Activated T-cell treated with anti-CD3 and anti-CD28 coated beads for 48 hours (primary cell): ENCODE measurements at regions not wholly inside any gene's neighbourhood (a gene's known extent, or its start where the extent isn't known, plus 50 kb on each side); places are given as distances from the start of the nearest gene placed in this dataset.
"Not testable (repeated sequence)": the region's sequence is repeated elsewhere in the genome, so short reads cannot be mapped to it uniquely, and the experiment has no call there.

Experiments used
- DNase-seq: peaks from one replicate; pipeline ENCODE4 v3.0.0-alpha.2; 2020; ENCODE audit warnings: low read depth

GRCh38 chr17:20903549-20903948 lies 139.3 kb downstream of the USP22 start:
- DNase-seq, result not testable (repeated sequence)

- DNase-seq, result peak; percentile 74
These were observed 134.2 kb downstream of the USP22 start for GRCh38 chr17:20908313-20909267.

GRCh38 chr17:20914658-20915057 lies 128.2 kb downstream of the USP22 start:
- no peak for DNase-seq

DNA sequence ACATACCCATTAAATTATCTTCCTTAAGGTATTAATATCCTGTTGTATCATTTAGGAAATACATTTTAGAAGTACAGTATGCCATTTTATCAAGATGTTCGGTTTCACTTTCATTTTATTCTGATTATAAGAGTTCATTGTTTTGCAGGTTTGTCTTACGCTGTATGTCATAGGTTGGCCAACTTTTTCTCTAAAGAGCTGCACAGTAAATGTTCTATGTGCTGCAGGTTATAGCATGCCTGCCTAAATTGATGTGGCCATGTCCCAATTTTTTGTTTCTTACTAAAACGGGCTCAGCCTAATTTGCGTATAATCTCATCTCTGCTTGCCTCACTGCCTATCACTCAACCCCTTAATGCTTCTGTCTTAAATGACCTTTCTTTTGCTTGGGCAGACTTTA lies 126.4 kb downstream of the USP22 start:
- no peak for DNase-seq

DNA sequence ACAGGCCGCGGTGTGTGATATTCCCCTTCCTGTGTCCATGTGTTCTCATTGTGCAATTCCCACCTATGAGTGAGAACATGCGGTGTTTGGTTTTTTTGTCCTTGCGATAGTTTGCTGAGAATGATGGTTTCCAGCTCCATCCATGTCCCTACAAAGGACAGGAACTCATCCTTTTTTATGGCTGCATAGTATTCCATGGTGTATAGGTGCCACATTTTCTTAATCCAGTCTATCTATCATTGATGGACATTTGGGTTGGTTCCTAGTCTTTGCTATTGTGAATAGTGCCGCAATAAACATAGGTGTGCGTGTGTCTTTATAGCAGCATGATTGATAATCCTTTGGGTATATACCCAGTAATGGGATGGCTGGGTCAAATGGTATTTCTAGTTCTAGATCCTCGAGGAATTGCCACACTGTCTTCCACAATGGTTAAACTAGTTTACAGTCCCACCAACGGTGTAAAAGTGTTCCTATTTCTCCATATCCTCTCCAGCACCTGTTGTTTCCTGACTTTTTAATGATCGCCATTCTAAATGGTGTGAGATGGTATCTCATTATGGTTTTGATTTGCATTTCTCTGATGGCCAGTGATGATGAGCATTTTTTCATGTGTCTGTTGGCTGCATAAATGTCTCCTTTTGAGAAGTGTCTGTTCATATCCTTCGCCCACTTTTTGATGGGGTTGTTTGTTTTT lies 125.1 kb downstream of the USP22 start:
- DNase-seq, result not testable (repeated sequence)

- no peak for DNase-seq
These were observed 122.6 kb downstream of the USP22 start for GRCh38 chr17:20920095-20920814.

GRCh38 chr17:20920815-20921199 lies 122.0 kb downstream of the USP22 start:
- DNase-seq, result no peak

GRCh38 chr17:20922128-20922670 lies 120.6 kb downstream of the USP22 start:
- no peak for DNase-seq

GRCh38 chr17:20924306-20924705 lies 118.5 kb downstream of the USP22 start:
- no peak for DNase-seq

DNA sequence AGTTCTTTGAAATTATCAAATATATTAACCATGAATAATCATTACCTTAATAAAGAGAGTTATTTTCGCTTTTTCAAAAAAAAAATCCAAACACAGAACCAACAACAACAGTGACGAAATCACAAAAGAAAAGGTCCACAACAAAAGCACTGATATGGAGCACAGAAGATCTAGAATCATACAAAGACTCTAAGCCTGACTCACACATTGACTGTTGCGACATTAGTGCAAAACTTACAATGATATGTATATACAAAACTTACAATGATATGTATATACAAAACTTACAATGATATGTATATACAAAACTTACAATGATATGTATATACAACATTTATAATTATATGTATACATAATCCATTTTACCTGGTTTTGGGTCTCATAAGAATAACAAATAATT lies 117.7 kb downstream of the USP22 start:
- DNase-seq, result no peak

DNA sequence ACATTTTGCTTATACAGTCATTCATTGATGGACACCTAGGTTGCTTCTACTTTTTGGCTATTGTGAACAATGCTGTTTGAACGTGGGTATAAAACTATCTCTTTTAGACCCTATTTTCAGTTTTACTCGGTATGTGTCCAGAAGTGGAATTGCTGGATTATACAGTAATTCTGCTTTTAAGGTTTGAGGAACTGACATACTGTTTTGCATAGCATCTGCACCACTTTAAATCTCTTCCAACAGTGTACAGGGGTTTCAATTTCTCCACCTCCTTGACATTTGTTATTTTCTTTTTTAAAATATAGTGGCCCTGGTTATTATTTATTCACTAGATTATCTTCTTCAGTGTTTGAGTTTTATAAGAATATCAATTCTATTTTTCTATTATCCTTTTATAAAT lies 116.9 kb downstream of the USP22 start:
- no peak for DNase-seq

DNA sequence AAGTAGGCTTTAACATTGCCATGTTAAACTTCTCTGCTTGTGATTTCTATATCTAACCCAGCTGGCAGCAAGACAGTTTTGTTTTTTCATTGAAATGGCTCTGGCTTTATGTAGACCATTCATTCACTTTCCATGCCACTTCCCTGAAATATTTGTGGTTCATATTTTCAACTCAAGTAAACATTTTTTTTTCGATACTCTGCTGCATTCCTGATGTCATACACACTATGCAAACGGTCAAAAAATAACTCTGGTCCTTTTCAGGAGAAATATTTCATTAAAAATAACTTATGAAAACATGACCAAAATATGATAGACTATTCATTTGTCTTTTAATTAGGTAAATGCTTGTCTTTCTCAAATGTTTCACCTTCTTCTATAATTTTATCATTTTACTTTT lies 116.3 kb downstream of the USP22 start:
- no peak for DNase-seq

- no peak for DNase-seq
These were observed 115.4 kb downstream of the USP22 start for GRCh38 chr17:20927308-20927977.

- no peak for DNase-seq
These were observed 113.5 kb downstream of the USP22 start for GRCh38 chr17:20929334-20929733.

GRCh38 chr17:20930081-20930760 lies 112.6 kb downstream of the USP22 start:
- DNase-seq, result no peak

- DNase-seq, result not testable (repeated sequence)
These were observed 109.8 kb downstream of the USP22 start for GRCh38 chr17:20933040-20933439.

DNA sequence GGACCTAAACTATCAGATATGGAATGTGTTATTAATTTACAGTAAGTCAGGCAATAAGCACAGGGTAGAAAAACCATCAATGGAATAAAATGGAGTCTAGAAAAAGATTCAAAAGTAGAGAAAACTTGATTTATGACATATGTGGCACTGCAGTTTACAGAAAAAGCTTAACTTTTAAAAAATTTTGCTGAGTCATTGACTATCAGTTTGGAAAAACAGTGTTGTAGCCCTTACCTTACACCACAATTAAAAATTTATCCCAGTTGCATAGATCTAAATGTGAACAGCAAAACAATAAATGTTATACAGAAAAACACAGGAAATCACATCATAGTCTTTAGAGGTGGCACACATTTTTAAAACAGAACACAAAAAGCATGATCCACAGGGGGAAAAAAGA lies 108.5 kb downstream of the USP22 start:
- DNase-seq, result no peak

GRCh38 chr17:20935740-20936139 lies 107.1 kb downstream of the USP22 start:
- no peak for DNase-seq

- DNase-seq, result no peak
These were observed 104.6 kb downstream of the USP22 start for GRCh38 chr17:20938244-20938643.

GRCh38 chr17:20938988-20939615 lies 103.7 kb downstream of the USP22 start:
- DNase-seq, result no peak

- no peak for DNase-seq
These were observed 100.9 kb downstream of the USP22 start for GRCh38 chr17:20941872-20942271.
